Mesothelial cell of epicardium (in vitro differentiated cells): ENCODE measurements at regions not wholly inside any gene's neighbourhood (a gene's known extent, or its start where the extent isn't known, plus 50 kb on each side); places are given as distances from the start of the nearest gene placed in this dataset.

ENCODE experiments used
- DNase-seq, 2 experiments: peaks; one replicate each; pipeline ENCODE4 v3.0.0; 2021; ENCODE audit warnings: low spot score in 2 of 2; ENCODE audit not compliant: unreplicated experiment in 2 of 2
- H3K27ac Mint-ChIP-seq: 2 replicates; pipeline ENCODE4 v1.8.0; 2021; ENCODE audit warnings: mixed read lengths
- H3K27me3 Mint-ChIP-seq: 2 replicates; pipeline ENCODE4 v1.8.0; 2021; ENCODE audit warnings: low read depth, mixed read lengths
- H3K36me3 Mint-ChIP-seq: 2 replicates; pipeline ENCODE4 v1.8.0; 2021; ENCODE audit warnings: mixed read lengths
- H3K4me1 Mint-ChIP-seq: 2 replicates; pipeline ENCODE4 v1.8.0; 2021; ENCODE audit warnings: mixed read lengths
- H3K4me3 Mint-ChIP-seq: 2 replicates; pipeline ENCODE4 v1.8.0; 2021; ENCODE audit warnings: mild to moderate bottlenecking, moderate library complexity, mixed read lengths
- H3K9me3 Mint-ChIP-seq: 2 replicates; pipeline ENCODE4 v1.8.0; 2021; ENCODE audit warnings: mixed read lengths
- TF ChIP-seq, protein P1 (sequence below): fragments of 200-600 bp; sonication (generic); IDR thresholded peaks from one replicate; pipeline ENCODE4 v1.5.0; 2021; ENCODE audit warnings: antibody characterized with exemption; ENCODE audit not compliant: unreplicated experiment

- H3K4me1 Mint-ChIP-seq = no peaks in the 10 kb centered on the region
- H3K27me3 Mint-ChIP-seq = no peaks in the 10 kb centered on the region
- no peak overlapping the region for H3K27ac Mint-ChIP-seq
- no peak overlapping the region for H3K4me3 Mint-ChIP-seq
- TF ChIP-seq, protein P1, sequence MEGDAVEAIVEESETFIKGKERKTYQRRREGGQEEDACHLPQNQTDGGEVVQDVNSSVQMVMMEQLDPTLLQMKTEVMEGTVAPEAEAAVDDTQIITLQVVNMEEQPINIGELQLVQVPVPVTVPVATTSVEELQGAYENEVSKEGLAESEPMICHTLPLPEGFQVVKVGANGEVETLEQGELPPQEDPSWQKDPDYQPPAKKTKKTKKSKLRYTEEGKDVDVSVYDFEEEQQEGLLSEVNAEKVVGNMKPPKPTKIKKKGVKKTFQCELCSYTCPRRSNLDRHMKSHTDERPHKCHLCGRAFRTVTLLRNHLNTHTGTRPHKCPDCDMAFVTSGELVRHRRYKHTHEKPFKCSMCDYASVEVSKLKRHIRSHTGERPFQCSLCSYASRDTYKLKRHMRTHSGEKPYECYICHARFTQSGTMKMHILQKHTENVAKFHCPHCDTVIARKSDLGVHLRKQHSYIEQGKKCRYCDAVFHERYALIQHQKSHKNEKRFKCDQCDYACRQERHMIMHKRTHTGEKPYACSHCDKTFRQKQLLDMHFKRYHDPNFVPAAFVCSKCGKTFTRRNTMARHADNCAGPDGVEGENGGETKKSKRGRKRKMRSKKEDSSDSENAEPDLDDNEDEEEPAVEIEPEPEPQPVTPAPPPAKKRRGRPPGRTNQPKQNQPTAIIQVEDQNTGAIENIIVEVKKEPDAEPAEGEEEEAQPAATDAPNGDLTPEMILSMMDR = no peak
- DNase-seq = no peak
- no peaks in the 10 kb centered on the region for H3K9me3 Mint-ChIP-seq
- H3K36me3 Mint-ChIP-seq = no peaks in the 10 kb centered on the region
Measured at GRCh38 chr9:30673132-30673531, 1711.3 kb upstream of the ACO1 start.

DNA sequence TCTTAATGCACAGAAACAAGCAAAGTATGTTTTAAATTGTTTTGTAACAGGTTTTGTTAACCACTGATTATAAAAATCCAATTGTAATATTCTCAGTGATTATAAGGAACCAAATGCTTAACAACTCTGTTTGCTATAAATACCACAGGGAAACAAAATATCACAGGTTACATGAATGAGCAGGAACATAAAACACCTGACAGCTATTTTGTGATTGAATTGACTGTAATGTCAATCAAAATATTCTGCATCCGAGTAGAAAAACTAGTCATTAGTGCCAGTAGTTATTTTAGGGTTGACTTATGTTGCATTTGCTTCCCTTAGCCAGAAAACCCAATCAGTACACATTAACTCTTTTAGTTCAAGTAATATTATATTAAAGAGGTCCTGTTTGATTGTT lies 1707.8 kb upstream of the ACO1 start:
- TF ChIP-seq, protein P1 = no peak
- Mint-ChIP-seq H3K27me3 (no peaks in the 10 kb centered on the region), H3K9me3 (no peaks in the 10 kb centered on the region), H3K36me3 (no peaks in the 10 kb centered on the region), H3K27ac (no peak overlapping the region), H3K4me1 (no peaks in the 10 kb centered on the region), H3K4me3 (no peak overlapping the region)
- DNase-seq = no peak

DNA sequence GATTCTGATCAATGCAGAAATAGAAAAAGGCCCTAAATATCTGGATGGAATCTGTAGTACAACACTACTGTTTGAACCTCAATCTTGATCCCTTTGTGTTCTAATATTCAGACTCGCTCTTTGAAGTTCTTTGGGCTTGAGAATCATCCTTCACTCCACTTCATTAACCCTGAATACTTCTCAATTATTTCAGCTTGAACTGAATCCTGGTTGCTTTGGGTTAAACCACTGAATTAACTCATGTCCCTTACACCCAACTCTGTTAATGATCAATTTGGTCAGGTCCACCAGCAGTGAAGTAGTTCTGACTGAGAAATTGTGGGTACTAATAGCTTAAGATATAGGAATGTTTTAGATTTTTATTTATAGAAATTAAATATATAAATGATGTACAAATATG lies 1707.2 kb upstream of the ACO1 start:
- Mint-ChIP-seq H3K4me3 (no peak overlapping the region), H3K36me3 (no peaks in the 10 kb centered on the region), H3K9me3 (no peaks in the 10 kb centered on the region), H3K4me1 (no peaks in the 10 kb centered on the region), H3K27me3 (no peaks in the 10 kb centered on the region), H3K27ac (no peak overlapping the region)
- TF ChIP-seq, protein P1 = no peak
- no peak for DNase-seq

- TF ChIP-seq, protein P1 = no peak
- Mint-ChIP-seq H3K27ac (no peak overlapping the region), H3K36me3 (no peaks in the 10 kb centered on the region), H3K9me3 (peaks cover 23% of the 10 kb centered on the region), H3K4me3 (no peak overlapping the region), H3K4me1 (no peaks in the 10 kb centered on the region), H3K27me3 (no peaks in the 10 kb centered on the region)
- DNase-seq = no peak
Measured at GRCh38 chr9:30688801-30689200, 1695.6 kb upstream of the ACO1 start.

- Mint-ChIP-seq H3K4me3 (no peak overlapping the region), H3K27me3 (no peaks in the 10 kb centered on the region)
Measured at GRCh38 chr9:30697958-30698357, 1686.5 kb upstream of the ACO1 start.

GRCh38 chr9:30711591-30711990 lies 1672.9 kb upstream of the ACO1 start:
- H3K36me3 Mint-ChIP-seq = no peaks in the 10 kb centered on the region
- no peaks in the 10 kb centered on the region for H3K9me3 Mint-ChIP-seq
- TF ChIP-seq, protein P1 = no peak
- DNase-seq = no peak
- H3K27ac Mint-ChIP-seq = no peak overlapping the region
- no peak overlapping the region for H3K4me3 Mint-ChIP-seq
- H3K27me3 Mint-ChIP-seq = no peaks in the 10 kb centered on the region
- no peaks in the 10 kb centered on the region for H3K4me1 Mint-ChIP-seq

More at GRCh38 chr9:30697958-30698357, 1686.5 kb upstream of the ACO1 start:
- H3K27ac Mint-ChIP-seq = no peak overlapping the region
- no peak for DNase-seq
- TF ChIP-seq, protein P1 = no peak
- H3K4me1 Mint-ChIP-seq = no peaks in the 10 kb centered on the region
- H3K36me3 Mint-ChIP-seq = no peaks in the 10 kb centered on the region
- H3K9me3 Mint-ChIP-seq = peaks cover 5% of the 10 kb centered on the region
